GM13977 (cell line): ENCODE measurements at regions not wholly inside any gene's neighbourhood (a gene's known extent, or its start where the extent isn't known, plus 50 kb on each side); places are given as distances from the start of the nearest gene placed in this dataset.
A peak's percentile ranks its signal among the peaks of the same experiment; 100 is the strongest.
"Not testable (repeated sequence)": the region's sequence is repeated elsewhere in the genome, so short reads cannot be mapped to it uniquely, and the experiment has no call there.

Experiments
- DNase-seq: peaks from one replicate; pipeline ENCODE4 v3.0.0; 2012; ENCODE audit warnings: low spot score
- CTCF ChIP-seq: IDR thresholded peaks from 2 replicates; pipeline ENCODE4 v1.5.1; 2012; ENCODE audit warnings: mild to moderate bottlenecking, control low read depth; ENCODE audit not compliant: insufficient read depth; ENCODE audit errors: extremely low read depth, missing control alignments
- in situ Hi-C: fragments of 300-500 bp; cut with MboI; formaldehyde crosslinking; loops from one replicate; pipeline ENCODE4 v1.12.0; 2022; ENCODE audit warnings: low sequenced_read_pairs, low pct_unique_long_range_greater_than_20kb, mixed read lengths, inconsistent platforms; ENCODE audit not compliant: unreplicated experiment

- no peak for DNase-seq
- in situ Hi-C loops, result loop anchor here (25.0 kb wide), 1 partner anchor 389 kb away; no protein-coding TSS in a partner anchor
- no peak for TF ChIP-seq CTCF
These were observed 119.2 kb upstream of the FAM241A start for GRCh38 chr4:112026058-112026457.

- in situ Hi-C loops, result loop anchor here (10.0 to 25.0 kb wide), 2 partner anchors 85 to 392 kb away; no protein-coding TSS in a partner anchor
- TF ChIP-seq CTCF, result no peak
- no peak for DNase-seq
These were observed 115.5 kb upstream of the FAM241A start for GRCh38 chr4:112029771-112030171.

GRCh38 chr4:112031712-112032328 is 113.4 kb upstream of the FAM241A start:
- TF ChIP-seq CTCF, result peak; percentile 76
- in situ Hi-C loops, result loop anchor here (10.0 to 25.0 kb wide), 2 partner anchors 87 to 395 kb away; no protein-coding TSS in a partner anchor
- peak; percentile 39 for DNase-seq

GRCh38 chr4:112036886-112037285 is 108.4 kb upstream of the FAM241A start:
- in situ Hi-C loops, result loop anchor here (10.0 to 25.0 kb wide), 2 partner anchors 92 to 400 kb away; no protein-coding TSS in a partner anchor

GRCh38 chr4:112038861-112039260 is 106.4 kb upstream of the FAM241A start:
- no peak for TF ChIP-seq CTCF
- DNase-seq, result no peak
- in situ Hi-C loops, result loop anchor here (10.0 to 25.0 kb wide), 2 partner anchors 94 to 402 kb away; no protein-coding TSS in a partner anchor

More at GRCh38 chr4:112036886-112037285, 108.4 kb upstream of the FAM241A start:
- no peak for DNase-seq
- TF ChIP-seq CTCF, result no peak

GRCh38 chr4:112049119-112049518 is 96.1 kb upstream of the FAM241A start:
- DNase-seq, result not testable (repeated sequence)
- in situ Hi-C loops, result loop anchor here (25.0 kb wide), 1 partner anchor 412 kb away; no protein-coding TSS in a partner anchor

GRCh38 chr4:112053825-112054350 is 91.4 kb upstream of the FAM241A start:
- no peak for DNase-seq
- TF ChIP-seq CTCF, result no peak
- in situ Hi-C loops, result no loop called here
